AG08396 (cell line): ENCODE measurements at regions not wholly inside any gene's neighbourhood (a gene's known extent, or its start where the extent isn't known, plus 50 kb on each side); places are given as distances from the start of the nearest gene placed in this dataset.

Source experiments
- DNase-seq: peaks from one replicate; pipeline ENCODE4 v3.0.0; 2012; ENCODE audit warnings: low spot score, mixed read lengths

DNA sequence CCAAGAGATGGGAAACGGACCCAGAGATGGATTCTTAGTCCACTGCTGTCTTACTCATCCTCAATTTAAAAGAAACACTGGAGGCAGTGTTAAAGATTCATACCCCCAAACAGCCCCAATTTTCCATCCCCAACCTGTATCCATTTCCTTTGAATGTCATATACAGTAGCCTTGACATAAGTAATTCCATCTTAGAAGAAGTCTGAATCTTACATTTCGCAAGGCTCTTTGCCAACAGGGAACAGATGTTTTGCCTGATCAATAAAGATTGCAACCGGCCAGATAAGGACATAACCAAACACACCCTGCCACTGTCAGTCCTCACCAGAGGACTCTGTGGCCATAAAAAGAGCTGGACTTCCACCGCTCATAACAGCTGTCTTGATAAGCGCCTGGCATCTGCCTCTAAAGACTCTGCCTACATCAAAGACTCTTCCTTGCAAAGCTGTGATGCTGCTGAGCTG is 59.0 kb upstream of the MED9 start:
- DNase-seq = no peak

DNA sequence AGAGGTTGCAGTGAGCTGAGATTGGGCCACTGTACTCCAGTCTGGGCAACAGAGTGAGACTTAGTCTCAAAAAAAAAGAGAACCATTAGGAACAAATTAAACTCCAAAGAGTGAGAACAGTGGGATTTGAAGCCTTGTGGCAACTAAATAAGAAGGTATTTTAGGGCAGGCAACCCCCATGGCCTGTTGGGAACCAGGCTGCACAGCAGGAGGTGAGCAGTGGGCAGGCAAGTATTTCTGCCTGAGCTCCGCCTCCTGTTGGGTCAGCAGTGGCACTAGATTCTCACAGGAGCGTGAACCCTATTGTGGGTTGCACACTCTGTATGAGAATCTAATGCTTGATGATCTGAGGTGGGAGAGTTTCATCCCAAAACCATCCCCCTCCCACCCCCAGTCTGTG is 57.6 kb upstream of the MED9 start:
- DNase-seq = no peak

- DNase-seq = no peak
Observed at GRCh38 chr17:17419631-17420030, 57.2 kb upstream of the MED9 start.

DNA sequence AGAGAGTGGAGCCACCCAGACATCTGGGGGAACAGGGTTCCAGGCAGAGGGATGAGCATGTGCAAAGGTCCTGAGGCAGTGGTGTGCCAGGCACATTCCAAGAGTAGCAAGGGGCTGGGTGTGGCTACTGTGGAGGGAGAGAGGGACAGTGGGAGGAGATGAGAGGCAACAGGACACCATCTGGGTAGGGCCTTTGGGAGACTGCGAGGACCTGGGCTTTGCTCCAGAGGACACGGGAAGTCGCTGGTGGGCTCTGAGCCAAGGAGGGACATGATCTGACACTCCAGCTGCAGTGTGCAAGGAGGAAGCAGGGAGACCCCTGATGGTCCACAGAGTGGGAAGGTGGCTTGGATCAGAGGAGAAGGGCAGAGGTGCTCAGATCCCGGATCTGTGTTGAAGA is 56.7 kb upstream of the MED9 start:
- DNase-seq = no peak

DNA sequence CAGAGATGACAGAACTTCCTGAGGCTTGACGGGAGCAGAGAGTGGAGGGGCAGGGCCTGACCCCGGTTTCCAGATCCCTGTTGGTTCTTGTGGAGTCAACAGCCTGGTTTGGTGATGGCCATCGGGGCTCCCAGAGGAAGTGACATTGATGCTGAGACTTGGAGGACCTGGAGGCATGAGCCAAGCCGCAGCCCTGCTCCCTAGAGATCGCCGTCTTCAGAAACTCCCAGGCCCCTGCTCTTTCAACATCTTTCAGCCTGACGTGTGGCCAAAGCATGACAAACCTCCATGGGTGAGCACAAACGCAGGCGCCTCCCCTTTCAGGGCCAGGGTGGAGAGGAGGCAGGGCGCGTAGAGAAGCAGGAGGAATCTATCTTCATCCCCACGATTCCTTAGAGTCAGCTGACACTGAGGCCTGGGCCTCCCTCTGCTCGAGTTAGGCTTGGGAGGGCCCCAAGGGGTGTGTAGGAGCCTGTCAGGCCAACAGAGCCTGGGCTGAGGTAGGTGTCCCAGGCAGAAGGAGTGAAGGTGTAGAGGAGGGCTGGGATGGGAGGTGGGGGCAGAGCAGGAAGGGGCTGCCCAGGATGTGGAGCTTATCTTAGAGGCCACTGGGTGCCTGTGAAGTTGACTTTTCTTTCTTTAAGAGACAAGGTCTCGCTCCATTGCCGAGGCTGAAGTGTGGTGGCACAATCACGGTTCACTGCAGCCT is 56.1 kb upstream of the MED9 start:
- no peak for DNase-seq

- no peak for DNase-seq
Observed at GRCh38 chr17:17421346-17422216, 55.2 kb upstream of the MED9 start.

DNA sequence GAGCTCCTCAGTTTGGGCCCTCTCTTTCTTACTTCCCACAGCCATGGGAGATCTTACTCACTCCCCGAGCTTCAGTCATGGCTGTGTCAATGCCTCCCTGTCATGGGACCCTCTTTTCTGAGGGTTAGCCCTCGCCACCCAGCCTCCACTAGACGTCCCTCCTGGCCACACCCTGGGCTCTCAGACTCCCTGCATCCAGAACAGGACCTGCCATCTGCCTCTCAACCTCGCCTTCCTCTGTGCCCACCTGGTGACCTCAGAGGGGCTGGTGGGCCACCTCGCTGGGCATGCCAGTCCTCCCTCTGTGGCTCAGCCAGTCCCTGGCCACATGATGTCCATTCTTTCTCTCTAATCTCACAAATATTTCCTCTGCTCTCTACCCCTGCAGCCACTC is 54.6 kb upstream of the MED9 start:
- DNase-seq = no peak

DNA sequence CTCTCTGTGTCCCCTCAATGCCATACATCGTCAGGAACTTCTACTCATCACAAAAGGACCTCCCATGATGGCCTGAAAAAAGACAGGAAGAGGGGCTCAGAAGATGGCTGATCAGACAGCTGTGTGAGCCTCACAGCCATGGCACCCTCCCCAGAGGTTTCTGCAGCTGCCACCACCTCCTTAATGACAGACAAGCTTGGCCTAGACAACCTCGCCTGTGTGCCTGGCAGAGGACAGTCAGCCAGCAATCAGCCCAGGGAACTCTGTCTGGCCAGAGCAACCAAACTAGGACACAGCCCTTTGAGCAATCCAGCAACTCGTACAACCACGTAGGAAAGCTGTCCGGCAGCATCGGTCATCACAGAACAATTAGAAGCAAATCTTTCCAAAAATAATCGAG is 54.2 kb upstream of the MED9 start:
- DNase-seq = no peak

DNA sequence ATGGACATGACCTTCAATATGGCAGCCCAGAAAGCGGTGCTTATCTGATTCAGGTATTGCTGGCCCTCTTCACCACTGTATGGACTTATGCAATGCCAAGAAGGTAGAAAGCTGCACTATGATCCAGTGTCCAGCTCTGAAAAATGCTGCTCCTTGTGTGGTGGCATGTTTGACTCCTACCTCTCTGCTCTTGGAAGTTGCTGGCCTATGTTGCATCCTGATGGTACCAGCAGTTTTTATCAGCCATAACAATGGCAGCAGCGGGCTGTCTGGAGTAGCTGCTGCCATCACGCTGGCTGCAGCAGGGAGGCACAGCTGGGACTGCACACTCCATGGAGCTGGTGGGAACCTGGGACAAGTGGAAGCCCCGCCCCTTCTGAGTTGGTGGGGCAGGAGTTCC is 53.1 kb upstream of the MED9 start:
- no peak for DNase-seq

GRCh38 chr17:17424552-17424951 is 52.2 kb upstream of the MED9 start:
- DNase-seq = no peak

DNA sequence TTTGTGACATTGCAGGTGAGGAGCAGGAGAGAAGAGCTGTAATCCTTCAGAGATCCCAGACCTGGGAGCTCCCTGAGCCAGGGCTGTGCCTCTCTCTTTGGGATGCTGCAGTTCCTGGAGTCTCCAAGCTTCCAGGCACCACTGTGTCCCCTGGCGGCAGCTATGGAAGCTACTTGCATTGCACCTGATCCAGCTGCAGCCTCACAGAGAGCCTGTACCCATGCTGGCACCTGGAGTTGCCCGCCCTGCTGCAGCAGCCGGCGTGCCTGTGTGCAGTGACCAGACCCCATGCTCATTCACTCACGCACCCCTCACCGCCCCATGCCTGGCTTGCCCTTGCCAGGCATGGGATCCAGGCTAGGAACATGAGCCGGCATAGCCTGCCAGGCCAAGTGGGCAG is 51.8 kb upstream of the MED9 start:
- DNase-seq = no peak

GRCh38 chr17:17425591-17425990 is 51.2 kb upstream of the MED9 start:
- DNase-seq = no peak

GRCh38 chr17:17426184-17426583 is 50.6 kb upstream of the MED9 start:
- no peak for DNase-seq
